ENCODE measurements at regions not wholly inside any gene's neighbourhood (a gene's known extent, or its start where the extent isn't known, plus 50 kb on each side); places are given as distances from the start of the nearest gene placed in this dataset.

DNA sequence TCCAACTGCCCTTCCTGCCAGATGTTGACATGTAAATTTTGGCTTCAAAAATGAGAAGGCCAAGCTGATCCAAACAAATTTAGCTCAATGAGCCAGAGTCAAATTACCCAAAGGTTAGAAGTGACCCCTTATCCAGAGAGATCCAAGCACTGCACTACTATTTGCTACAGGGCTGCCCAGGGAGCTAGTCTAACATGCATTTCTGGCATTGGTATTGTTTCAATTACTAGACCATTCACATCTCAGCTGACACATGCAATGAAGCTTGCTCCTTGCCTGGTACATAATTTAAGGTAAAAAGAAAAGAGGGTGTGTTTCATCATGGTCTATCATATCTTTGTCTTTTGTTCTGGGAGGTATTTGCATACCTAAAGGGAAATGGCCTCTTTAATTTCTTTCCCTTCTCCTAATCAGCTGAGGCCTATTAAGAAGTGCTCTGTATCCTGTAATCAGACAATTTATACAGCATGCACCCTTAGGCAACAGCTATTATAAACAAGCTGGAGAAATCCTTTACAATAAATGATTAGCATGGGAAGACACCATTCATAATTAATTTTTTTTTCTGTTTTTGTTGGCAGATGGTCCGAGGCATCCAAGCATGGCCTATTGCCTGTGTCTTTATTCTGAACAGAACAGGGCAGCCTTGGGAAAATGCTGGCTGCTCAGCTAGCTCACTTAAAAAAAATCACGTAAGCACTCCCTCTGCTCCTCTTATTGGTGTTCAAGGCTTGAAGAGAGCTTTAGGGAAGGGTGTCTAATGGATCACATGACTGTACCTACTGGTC is 161.5 kb upstream of the SALL1 start:
- Histone ChIP-seq H4K20me1 (ENCODE audit: insufficient read depth, low read length) (no peaks in the 10 kb centered on the region), H3K4me1 (ENCODE audit: control insufficient read depth, insufficient read depth, low read length) (no peaks in the 10 kb centered on the region), H2BK20ac (ENCODE audit: low read depth, low read length) (no peak overlapping the region), H2AK9ac (replicated peaks; ENCODE audit: low read depth, low read length, poor library complexity) (no peak overlapping the region), H3K56ac (ENCODE audit: extremely low read depth, insufficient read depth, low read length) (no peak overlapping the region), H3K79me1 (ENCODE audit: low read depth in 1 of 2, low read length in 2 of 2) (no peaks in the 10 kb centered on the region), H3K9me1 (ENCODE audit: insufficient read depth, low read length) (no peaks in the 10 kb centered on the region), H3K4me2 (ENCODE audit: low read depth, low read length) (no peak overlapping the region), H3K9me3 (ENCODE audit: control insufficient read depth, insufficient read depth, low read length) (no peaks in the 10 kb centered on the region), H2AFZ (replicated peaks; ENCODE audit: low read length, poor library complexity) (no peak overlapping the region), H3K4ac (ENCODE audit: low read depth, low read length) (no peak overlapping the region), H4K91ac (ENCODE audit: insufficient read depth, low read depth, low read length) (no peak overlapping the region), H3K36me3 (ENCODE audit: control insufficient read depth, insufficient read depth, low read length) (no peaks in the 10 kb centered on the region), H3K27me3 (ENCODE audit: control insufficient read depth, insufficient read depth, low read length) (peaks cover 2% of the 10 kb centered on the region; the same call in 1 of the 2 replicates), H4K5ac (ENCODE audit: low read depth, low read length) (no peak overlapping the region), H2BK5ac (ENCODE audit: low read depth, low read length, poor library complexity, severe bottlenecking) (no peak overlapping the region), H3K4me3 (ENCODE audit: insufficient read depth, low read depth, low read length) (no peak overlapping the region), H2BK120ac (ENCODE audit: low read depth, low read length) (no peak overlapping the region), H2AK5ac (ENCODE audit: low read depth, low read length) (no peak overlapping the region), H2BK15ac (ENCODE audit: low read depth, low read length) (no peak overlapping the region), H3K18ac (ENCODE audit: low read depth, low read length) (no peak overlapping the region), H3K27ac (ENCODE audit: insufficient read depth, low read length) (no peak overlapping the region), H3K23ac (ENCODE audit: low read depth, low read length) (no peak overlapping the region), H4K8ac (ENCODE audit: low read depth in 2 of 2, low read length in 2 of 2) (no peak overlapping the region), H3K9ac (ENCODE audit: low read depth, low read length) (no peak overlapping the region), H3K14ac (replicated peaks; ENCODE audit: low read depth, low read length) (no peak overlapping the region)
- no TSS peak for BruUV-seq (replicated peaks)
- WGBS, 2 experiments (ENCODE audit: extremely low coverage in 2 of 2, insufficient read length in 1 of 2): no CpG with 5 or more reads among the region's 2 CpGs
- in situ Hi-C loops (cut with MboI; ENCODE audit: low sequenced_read_pairs) (no loop called here), dilution Hi-C loops (cut with HindIII; ENCODE audit: low sequenced_read_pairs, unreplicated experiment) (no loop called here), intact Hi-C loops (cut with micrococcal nuclease) (no loop called here)
- no peak for ATAC-seq (ENCODE audit: low read depth)
- no peak for DNase-seq
- ChIA-PET POLR2A (ENCODE audit: unreplicated experiment) (no interaction called here), CTCF (no interaction called here)
- TF ChIP-seq RFX5 (IDR thresholded peaks at IDR 0.05; ENCODE audit: low read depth, low read length): no peak
- TF ChIP-seq, protein P1, sequence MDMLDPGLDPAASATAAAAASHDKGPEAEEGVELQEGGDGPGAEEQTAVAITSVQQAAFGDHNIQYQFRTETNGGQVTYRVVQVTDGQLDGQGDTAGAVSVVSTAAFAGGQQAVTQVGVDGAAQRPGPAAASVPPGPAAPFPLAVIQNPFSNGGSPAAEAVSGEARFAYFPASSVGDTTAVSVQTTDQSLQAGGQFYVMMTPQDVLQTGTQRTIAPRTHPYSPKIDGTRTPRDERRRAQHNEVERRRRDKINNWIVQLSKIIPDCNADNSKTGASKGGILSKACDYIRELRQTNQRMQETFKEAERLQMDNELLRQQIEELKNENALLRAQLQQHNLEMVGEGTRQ (IDR thresholded peaks at IDR 0.05; ENCODE audit: low read depth, low read length): no peak
- no peak for TF ChIP-seq MAZ (IDR thresholded peaks at IDR 0.05; ENCODE audit: borderline replicate concordance, low read depth, low read length)
- TF ChIP-seq MAFK (IDR thresholded peaks at IDR 0.05; ENCODE audit: low read depth, low read length): no peak
- no peak for TF ChIP-seq RAD21 (IDR thresholded peaks at IDR 0.05; ENCODE audit: low read length)
- no peak for TF ChIP-seq CHD1 (IDR thresholded peaks at IDR 0.05; ENCODE audit: low read depth, low read length)
- TF ChIP-seq MXI1 (IDR thresholded peaks at IDR 0.05; ENCODE audit: borderline replicate concordance, low read depth, low read length): no peak
- no peak for TF ChIP-seq RCOR1 (IDR thresholded peaks at IDR 0.05; ENCODE audit: insufficient replicate concordance, low read length)
- TF ChIP-seq, protein P2, sequence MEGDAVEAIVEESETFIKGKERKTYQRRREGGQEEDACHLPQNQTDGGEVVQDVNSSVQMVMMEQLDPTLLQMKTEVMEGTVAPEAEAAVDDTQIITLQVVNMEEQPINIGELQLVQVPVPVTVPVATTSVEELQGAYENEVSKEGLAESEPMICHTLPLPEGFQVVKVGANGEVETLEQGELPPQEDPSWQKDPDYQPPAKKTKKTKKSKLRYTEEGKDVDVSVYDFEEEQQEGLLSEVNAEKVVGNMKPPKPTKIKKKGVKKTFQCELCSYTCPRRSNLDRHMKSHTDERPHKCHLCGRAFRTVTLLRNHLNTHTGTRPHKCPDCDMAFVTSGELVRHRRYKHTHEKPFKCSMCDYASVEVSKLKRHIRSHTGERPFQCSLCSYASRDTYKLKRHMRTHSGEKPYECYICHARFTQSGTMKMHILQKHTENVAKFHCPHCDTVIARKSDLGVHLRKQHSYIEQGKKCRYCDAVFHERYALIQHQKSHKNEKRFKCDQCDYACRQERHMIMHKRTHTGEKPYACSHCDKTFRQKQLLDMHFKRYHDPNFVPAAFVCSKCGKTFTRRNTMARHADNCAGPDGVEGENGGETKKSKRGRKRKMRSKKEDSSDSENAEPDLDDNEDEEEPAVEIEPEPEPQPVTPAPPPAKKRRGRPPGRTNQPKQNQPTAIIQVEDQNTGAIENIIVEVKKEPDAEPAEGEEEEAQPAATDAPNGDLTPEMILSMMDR (conservative IDR thresholded peaks at IDR 0.05; ENCODE audit: low read depth, low read length): no peak
- TF ChIP-seq FOS (IDR thresholded peaks at IDR 0.05; ENCODE audit: low read depth, low read length): no peak
- TF ChIP-seq BHLHE40 (IDR thresholded peaks at IDR 0.05; ENCODE audit: low read depth, low read length): no peak
- no peak for TF ChIP-seq NFE2L2 (IDR thresholded peaks at IDR 0.05; ENCODE audit: low read depth, low read length)
- no peak for TF ChIP-seq POLR2A (IDR thresholded peaks at IDR 0.05; ENCODE audit: low read depth, low read length)
- TF ChIP-seq, protein P3, sequence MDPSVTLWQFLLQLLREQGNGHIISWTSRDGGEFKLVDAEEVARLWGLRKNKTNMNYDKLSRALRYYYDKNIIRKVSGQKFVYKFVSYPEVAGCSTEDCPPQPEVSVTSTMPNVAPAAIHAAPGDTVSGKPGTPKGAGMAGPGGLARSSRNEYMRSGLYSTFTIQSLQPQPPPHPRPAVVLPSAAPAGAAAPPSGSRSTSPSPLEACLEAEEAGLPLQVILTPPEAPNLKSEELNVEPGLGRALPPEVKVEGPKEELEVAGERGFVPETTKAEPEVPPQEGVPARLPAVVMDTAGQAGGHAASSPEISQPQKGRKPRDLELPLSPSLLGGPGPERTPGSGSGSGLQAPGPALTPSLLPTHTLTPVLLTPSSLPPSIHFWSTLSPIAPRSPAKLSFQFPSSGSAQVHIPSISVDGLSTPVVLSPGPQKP (IDR thresholded peaks at IDR 0.05; ENCODE audit: borderline replicate concordance, low read depth, low read length): no peak
- no peak for TF ChIP-seq CEBPB (IDR thresholded peaks at IDR 0.05; ENCODE audit: low read depth, low read length)
- no peak for TF ChIP-seq SMC3 (IDR thresholded peaks at IDR 0.05; ENCODE audit: low read depth, low read length)

Data from IMR-90 (cell line).